ENCODE measurements at regions not wholly inside any gene's neighbourhood (a gene's known extent, or its start where the extent isn't known, plus 50 kb on each side); places are given as distances from the start of the nearest gene placed in this dataset.

DNA sequence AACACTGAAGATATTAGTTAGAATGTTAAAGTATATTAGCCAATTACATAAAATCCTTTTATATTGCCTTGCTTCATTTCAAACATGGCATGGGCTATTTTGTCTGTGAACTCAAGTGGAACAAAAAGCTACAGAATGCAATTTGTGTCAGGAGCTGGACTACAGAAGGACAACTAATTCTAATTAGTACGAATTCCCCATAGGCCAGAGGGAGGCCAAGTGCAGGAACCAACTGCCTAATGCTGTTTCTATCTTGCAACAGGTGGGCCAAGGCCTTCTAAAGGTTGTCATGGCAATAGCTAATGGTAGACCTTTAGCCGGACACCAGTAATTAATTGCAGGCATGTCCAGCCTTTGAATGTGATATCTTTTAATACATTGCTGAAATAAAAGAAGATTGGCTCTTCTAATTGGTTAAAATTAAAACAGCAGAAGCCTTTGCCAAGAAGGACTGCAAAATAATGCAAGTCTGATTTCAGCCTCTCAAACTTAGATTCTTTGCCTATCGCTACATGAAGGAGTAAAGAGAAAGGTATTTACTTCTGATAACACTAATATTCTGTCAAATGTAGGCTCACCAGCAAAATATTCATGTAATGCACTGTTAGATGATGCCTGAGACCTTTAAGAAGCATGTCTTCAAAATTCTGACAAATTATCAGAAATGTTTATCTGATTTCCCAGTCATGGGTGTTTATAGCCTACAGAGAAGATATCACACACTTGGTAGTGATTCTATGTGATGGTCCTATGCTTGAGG is 232.1 kb downstream of the LMO4 start:
- Histone ChIP-seq H3K9me3 (ENCODE audit: low read length) (no peaks in the 10 kb centered on the region), H3K27me3 (ENCODE audit: low read length) (no peaks in the 10 kb centered on the region), H3K9me2 (replicated peaks; ENCODE audit: insufficient read depth, low read length) (no peaks in the 10 kb centered on the region), H2AFZ (ENCODE audit: low read length) (no peak overlapping the region), H3K4me1 (ENCODE audit: low read length) (no peaks in the 10 kb centered on the region), H3K27ac (ENCODE audit: low read length) (no peak overlapping the region), H3K9ac (ENCODE audit: low read length) (no peak overlapping the region), H3K4me3 (ENCODE audit: low read length) (no peak overlapping the region), H3K79me2 (ENCODE audit: low read length) (no peaks in the 10 kb centered on the region), H3K36me3 (ENCODE audit: insufficient read depth, low read length) (no peaks in the 10 kb centered on the region), H3K4me2 (ENCODE audit: low read depth, low read length, poor library complexity, severe bottlenecking) (no peak overlapping the region), H4K20me1 (ENCODE audit: insufficient read depth, low read depth, low read length) (no peaks in the 10 kb centered on the region)
- DNase-seq = no peak

DNA sequence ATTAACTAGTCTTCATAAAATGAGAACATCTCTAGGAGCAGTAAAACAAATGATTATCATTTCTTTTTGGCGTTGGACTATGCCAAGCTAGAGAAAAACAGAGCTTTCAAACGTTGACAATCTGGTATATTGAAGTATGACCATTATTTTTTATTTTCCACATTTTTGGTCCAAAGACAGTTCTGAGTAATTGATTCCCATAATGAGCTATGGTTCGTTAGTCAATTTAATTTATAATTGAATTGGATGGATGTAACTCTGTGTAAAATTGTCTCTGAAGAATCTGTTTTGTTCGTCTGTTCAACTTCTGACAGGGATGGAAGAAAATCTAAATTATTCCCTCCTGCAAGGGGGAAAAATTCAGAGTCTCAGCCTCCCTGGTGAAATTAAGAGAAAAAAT is 234.5 kb downstream of the LMO4 start:
- H3K4me3 ChIP-seq (ENCODE audit: low read length) = no peak overlapping the region
- H3K4me2 ChIP-seq (ENCODE audit: low read depth, low read length, poor library complexity, severe bottlenecking) = no peak overlapping the region
- no peaks in the 10 kb centered on the region for H3K36me3 ChIP-seq (ENCODE audit: insufficient read depth, low read length)
- no peak for DNase-seq
- no peaks in the 10 kb centered on the region for H3K9me3 ChIP-seq (ENCODE audit: low read length)
- no peak overlapping the region for H3K27ac ChIP-seq (ENCODE audit: low read length)
- no peaks in the 10 kb centered on the region for H3K79me2 ChIP-seq (ENCODE audit: low read length)
- no peaks in the 10 kb centered on the region for H4K20me1 ChIP-seq (ENCODE audit: insufficient read depth, low read depth, low read length)
- no peak overlapping the region for H3K9ac ChIP-seq (ENCODE audit: low read length)
- no peaks in the 10 kb centered on the region for H3K27me3 ChIP-seq (ENCODE audit: low read length)
- H3K9me2 ChIP-seq (replicated peaks; ENCODE audit: insufficient read depth, low read length) = no peaks in the 10 kb centered on the region
- no peaks in the 10 kb centered on the region for H3K4me1 ChIP-seq (ENCODE audit: low read length)
- no peak overlapping the region for H2AFZ ChIP-seq (ENCODE audit: low read length)

DNA sequence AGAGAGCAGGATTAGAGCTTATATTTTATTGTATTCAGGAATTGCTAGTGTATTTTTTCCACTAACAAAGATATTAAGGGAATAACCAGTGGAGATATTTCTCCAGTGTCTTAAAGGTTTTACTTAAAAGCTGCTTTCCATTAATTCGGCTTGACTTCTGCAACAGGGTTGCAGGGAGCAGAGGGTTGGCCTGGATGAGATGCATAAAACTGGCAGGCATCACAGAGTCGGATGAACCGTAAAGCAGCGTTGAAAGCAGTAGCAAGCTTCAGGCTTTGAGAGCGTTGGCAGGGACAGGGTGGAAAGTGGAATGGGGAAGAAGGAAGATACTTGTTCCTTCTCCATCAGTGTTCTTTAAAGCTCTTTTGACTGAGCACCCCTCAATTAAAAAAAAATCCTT is 237.2 kb downstream of the LMO4 start:
- H3K9ac ChIP-seq (ENCODE audit: low read length) = no peak overlapping the region
- DNase-seq = no peak
- H4K20me1 ChIP-seq (ENCODE audit: insufficient read depth, low read depth, low read length) = no peaks in the 10 kb centered on the region
- H3K27me3 ChIP-seq (ENCODE audit: low read length) = no peaks in the 10 kb centered on the region
- no peaks in the 10 kb centered on the region for H3K9me2 ChIP-seq (replicated peaks; ENCODE audit: insufficient read depth, low read length)
- no peak overlapping the region for H3K4me2 ChIP-seq (ENCODE audit: low read depth, low read length, poor library complexity, severe bottlenecking)
- H3K27ac ChIP-seq (ENCODE audit: low read length) = no peak overlapping the region
- no peaks in the 10 kb centered on the region for H3K9me3 ChIP-seq (ENCODE audit: low read length)
- H3K79me2 ChIP-seq (ENCODE audit: low read length) = no peaks in the 10 kb centered on the region
- no peaks in the 10 kb centered on the region for H3K36me3 ChIP-seq (ENCODE audit: insufficient read depth, low read length)
- H2AFZ ChIP-seq (ENCODE audit: low read length) = no peak overlapping the region
- no peak overlapping the region for H3K4me3 ChIP-seq (ENCODE audit: low read length)
- no peaks in the 10 kb centered on the region for H3K4me1 ChIP-seq (ENCODE audit: low read length)

DNA sequence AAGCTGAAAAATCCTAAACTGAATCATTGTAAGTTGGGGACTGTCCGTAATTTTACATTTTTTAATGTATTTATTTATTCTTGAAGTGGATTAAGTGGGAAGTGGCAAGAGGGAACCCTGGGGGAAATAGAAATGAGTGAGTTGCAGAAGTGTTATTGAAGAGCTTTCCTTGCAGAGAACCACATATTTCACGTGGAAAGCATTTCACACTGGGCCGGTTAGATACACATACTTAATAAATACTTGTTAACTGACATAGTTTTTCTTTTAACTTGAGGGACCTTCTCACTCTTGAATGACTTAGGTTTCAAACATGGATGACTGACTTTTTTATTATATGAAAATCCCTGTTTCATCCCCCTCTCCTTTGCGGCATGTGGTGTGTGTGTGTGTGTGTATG is 239.3 kb downstream of the LMO4 start:
- Histone ChIP-seq H3K4me2 (ENCODE audit: low read depth, low read length, poor library complexity, severe bottlenecking) (no peak overlapping the region), H3K79me2 (ENCODE audit: low read length) (no peaks in the 10 kb centered on the region), H4K20me1 (ENCODE audit: insufficient read depth, low read depth, low read length) (no peaks in the 10 kb centered on the region), H3K27me3 (ENCODE audit: low read length) (no peaks in the 10 kb centered on the region), H3K9me2 (replicated peaks; ENCODE audit: insufficient read depth, low read length) (no peaks in the 10 kb centered on the region), H3K9ac (ENCODE audit: low read length) (no peak overlapping the region), H2AFZ (ENCODE audit: low read length) (no peak overlapping the region), H3K27ac (ENCODE audit: low read length) (no peak overlapping the region), H3K4me3 (ENCODE audit: low read length) (no peak overlapping the region), H3K4me1 (ENCODE audit: low read length) (no peaks in the 10 kb centered on the region), H3K36me3 (ENCODE audit: insufficient read depth, low read length) (no peaks in the 10 kb centered on the region), H3K9me3 (ENCODE audit: low read length) (no peaks in the 10 kb centered on the region)
- DNase-seq = no peak

DNA sequence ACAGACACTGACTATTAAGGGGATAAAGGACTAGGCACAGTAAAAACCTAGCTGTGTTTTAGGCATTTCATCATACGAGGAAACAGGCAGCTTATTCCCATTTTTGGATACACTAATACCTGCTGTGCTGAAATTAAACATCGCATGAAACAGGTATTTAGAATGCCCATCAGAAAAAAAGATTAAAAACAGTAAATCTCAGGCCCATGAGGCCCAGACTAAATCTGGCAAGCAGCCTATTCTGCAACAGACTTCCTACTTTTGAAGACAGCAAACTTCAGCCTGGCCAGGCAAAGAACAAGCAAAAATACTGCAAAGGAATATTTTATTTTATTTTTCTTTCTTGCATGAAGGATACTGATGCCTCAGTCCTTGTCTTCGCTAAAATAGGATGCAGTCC is 240.2 kb downstream of the LMO4 start:
- Histone ChIP-seq H4K20me1 (ENCODE audit: insufficient read depth, low read depth, low read length) (no peaks in the 10 kb centered on the region), H3K4me1 (ENCODE audit: low read length) (no peaks in the 10 kb centered on the region), H3K27me3 (ENCODE audit: low read length) (no peaks in the 10 kb centered on the region), H3K4me2 (ENCODE audit: low read depth, low read length, poor library complexity, severe bottlenecking) (no peak overlapping the region), H3K9me3 (ENCODE audit: low read length) (no peaks in the 10 kb centered on the region), H3K79me2 (ENCODE audit: low read length) (no peaks in the 10 kb centered on the region), H3K36me3 (ENCODE audit: insufficient read depth, low read length) (no peaks in the 10 kb centered on the region), H3K9me2 (replicated peaks; ENCODE audit: insufficient read depth, low read length) (no peaks in the 10 kb centered on the region), H2AFZ (ENCODE audit: low read length) (no peak overlapping the region), H3K4me3 (ENCODE audit: low read length) (no peak overlapping the region), H3K27ac (ENCODE audit: low read length) (no peak overlapping the region), H3K9ac (ENCODE audit: low read length) (no peak overlapping the region)
- DNase-seq = no peak

DNA sequence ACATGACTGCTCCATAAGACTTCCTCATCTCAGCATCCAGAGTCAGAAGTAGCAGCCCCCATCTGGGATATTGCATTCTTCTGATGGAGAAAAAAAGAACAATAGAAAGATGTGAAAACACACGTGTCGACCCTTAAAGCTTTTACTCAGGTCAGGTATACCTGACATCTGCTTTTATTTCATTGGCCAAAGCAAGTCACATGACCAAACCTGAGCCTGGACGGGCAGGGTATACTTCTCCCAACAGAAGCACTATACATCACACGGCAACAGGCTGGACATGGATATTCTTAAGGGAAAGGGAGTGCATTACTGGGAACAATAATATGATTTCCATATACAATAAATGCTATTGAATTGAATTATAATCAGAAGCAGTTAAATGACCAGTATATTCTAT is 243.3 kb downstream of the LMO4 start:
- H3K36me3 ChIP-seq (ENCODE audit: insufficient read depth, low read length) = no peaks in the 10 kb centered on the region
- H3K9me3 ChIP-seq (ENCODE audit: low read length) = no peaks in the 10 kb centered on the region
- no peaks in the 10 kb centered on the region for H3K9me2 ChIP-seq (replicated peaks; ENCODE audit: insufficient read depth, low read length)
- H4K20me1 ChIP-seq (ENCODE audit: insufficient read depth, low read depth, low read length) = no peaks in the 10 kb centered on the region
- H3K4me3 ChIP-seq (ENCODE audit: low read length) = no peak overlapping the region
- no peak overlapping the region for H2AFZ ChIP-seq (ENCODE audit: low read length)
- H3K27ac ChIP-seq (ENCODE audit: low read length) = no peak overlapping the region
- H3K27me3 ChIP-seq (ENCODE audit: low read length) = no peaks in the 10 kb centered on the region
- H3K9ac ChIP-seq (ENCODE audit: low read length) = no peak overlapping the region
- no peaks in the 10 kb centered on the region for H3K79me2 ChIP-seq (ENCODE audit: low read length)
- no peak for DNase-seq
- H3K4me1 ChIP-seq (ENCODE audit: low read length) = no peaks in the 10 kb centered on the region
- no peak overlapping the region for H3K4me2 ChIP-seq (ENCODE audit: low read depth, low read length, poor library complexity, severe bottlenecking)

DNA sequence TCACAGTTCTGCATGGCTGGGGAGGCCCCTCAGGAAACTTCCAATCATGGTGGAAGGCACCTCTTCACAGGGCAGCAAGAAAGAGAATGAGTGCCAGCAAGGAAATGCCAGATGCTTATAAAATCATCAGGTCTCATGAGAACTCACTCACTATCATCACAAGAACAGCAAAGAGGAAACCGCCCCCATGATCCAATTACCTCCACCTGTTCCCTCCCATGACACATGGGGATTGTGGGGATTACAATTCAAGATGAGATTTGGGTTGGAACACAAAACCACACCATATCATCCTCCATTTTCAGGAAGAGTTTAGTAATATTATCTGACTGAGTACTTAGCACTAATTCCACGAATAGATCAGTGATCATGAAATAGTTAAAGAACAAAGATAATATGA is 244.2 kb downstream of the LMO4 start:
- Histone ChIP-seq H3K36me3 (ENCODE audit: insufficient read depth, low read length) (no peaks in the 10 kb centered on the region), H3K4me3 (ENCODE audit: low read length) (no peak overlapping the region), H3K79me2 (ENCODE audit: low read length) (no peaks in the 10 kb centered on the region), H3K9me3 (ENCODE audit: low read length) (no peaks in the 10 kb centered on the region), H3K9ac (ENCODE audit: low read length) (no peak overlapping the region), H3K27ac (ENCODE audit: low read length) (no peak overlapping the region), H3K4me1 (ENCODE audit: low read length) (no peaks in the 10 kb centered on the region), H2AFZ (ENCODE audit: low read length) (no peak overlapping the region), H4K20me1 (ENCODE audit: insufficient read depth, low read depth, low read length) (no peaks in the 10 kb centered on the region), H3K27me3 (ENCODE audit: low read length) (no peaks in the 10 kb centered on the region), H3K4me2 (ENCODE audit: low read depth, low read length, poor library complexity, severe bottlenecking) (no peak overlapping the region), H3K9me2 (replicated peaks; ENCODE audit: insufficient read depth, low read length) (no peaks in the 10 kb centered on the region)
- no peak for DNase-seq

DNA sequence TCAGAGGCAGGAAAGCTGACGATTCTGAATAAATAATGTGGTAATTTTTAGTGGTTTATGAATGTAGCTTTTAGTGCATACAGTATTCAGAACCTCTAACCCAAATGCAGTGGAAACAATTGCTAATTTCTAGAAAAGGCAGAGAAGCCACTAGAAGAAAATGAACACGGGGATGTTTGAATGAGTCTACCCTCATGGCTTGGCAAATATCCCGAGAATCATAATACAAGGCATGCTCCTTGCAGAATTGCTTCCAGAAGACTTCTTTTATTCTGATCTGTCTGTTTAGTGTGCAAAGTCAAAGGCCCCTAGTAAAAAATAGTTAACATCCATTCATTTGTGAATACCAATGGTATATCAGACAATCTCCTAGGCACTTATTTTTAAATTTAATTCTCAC is 246.8 kb downstream of the LMO4 start:
- no peak overlapping the region for H3K27ac ChIP-seq (ENCODE audit: low read length)
- H3K4me3 ChIP-seq (ENCODE audit: low read length) = no peak overlapping the region
- no peaks in the 10 kb centered on the region for H4K20me1 ChIP-seq (ENCODE audit: insufficient read depth, low read depth, low read length)
- no peaks in the 10 kb centered on the region for H3K4me1 ChIP-seq (ENCODE audit: low read length)
- H3K79me2 ChIP-seq (ENCODE audit: low read length) = no peaks in the 10 kb centered on the region
- H2AFZ ChIP-seq (ENCODE audit: low read length) = no peak overlapping the region
- H3K9me2 ChIP-seq (replicated peaks; ENCODE audit: insufficient read depth, low read length) = no peaks in the 10 kb centered on the region
- no peak overlapping the region for H3K9ac ChIP-seq (ENCODE audit: low read length)
- no peak for DNase-seq
- no peaks in the 10 kb centered on the region for H3K9me3 ChIP-seq (ENCODE audit: low read length)
- no peaks in the 10 kb centered on the region for H3K27me3 ChIP-seq (ENCODE audit: low read length)
- no peak overlapping the region for H3K4me2 ChIP-seq (ENCODE audit: low read depth, low read length, poor library complexity, severe bottlenecking)
- H3K36me3 ChIP-seq (ENCODE audit: insufficient read depth, low read length) = no peaks in the 10 kb centered on the region

DNA sequence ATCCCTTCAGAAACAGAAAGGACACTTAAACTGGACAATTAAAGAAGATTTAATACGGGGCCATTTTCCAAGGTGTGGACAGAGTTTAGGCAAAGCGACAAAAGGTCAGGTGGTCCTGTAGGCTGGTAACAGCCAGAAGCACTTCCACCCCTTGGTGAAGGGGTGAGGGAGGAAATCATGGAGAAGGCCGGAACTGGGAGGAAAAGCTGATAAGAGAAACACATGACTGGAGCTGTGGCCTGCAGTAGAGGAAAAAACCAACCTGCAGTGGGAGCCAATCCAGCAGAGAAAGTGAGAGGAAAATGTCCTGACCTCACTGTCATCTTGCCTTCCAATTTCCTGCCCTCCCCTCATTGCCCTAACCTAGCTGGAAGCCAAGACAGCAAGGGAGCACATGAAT is 249.8 kb downstream of the LMO4 start:
- Histone ChIP-seq H3K27ac (ENCODE audit: low read length) (no peak overlapping the region), H4K20me1 (ENCODE audit: insufficient read depth, low read depth, low read length) (no peaks in the 10 kb centered on the region), H3K9ac (ENCODE audit: low read length) (no peak overlapping the region), H2AFZ (ENCODE audit: low read length) (no peak overlapping the region), H3K9me2 (replicated peaks; ENCODE audit: insufficient read depth, low read length) (no peaks in the 10 kb centered on the region), H3K4me2 (ENCODE audit: low read depth, low read length, poor library complexity, severe bottlenecking) (no peak overlapping the region), H3K27me3 (ENCODE audit: low read length) (no peaks in the 10 kb centered on the region), H3K79me2 (ENCODE audit: low read length) (no peaks in the 10 kb centered on the region), H3K4me3 (ENCODE audit: low read length) (no peak overlapping the region), H3K9me3 (ENCODE audit: low read length) (no peaks in the 10 kb centered on the region), H3K36me3 (ENCODE audit: insufficient read depth, low read length) (no peaks in the 10 kb centered on the region), H3K4me1 (ENCODE audit: low read length) (no peaks in the 10 kb centered on the region)
- no peak for DNase-seq
